H1 (cell line): ENCODE measurements at regions not wholly inside any gene's neighbourhood (a gene's known extent, or its start where the extent isn't known, plus 50 kb on each side); places are given as distances from the start of the nearest gene placed in this dataset.

Source experiments
- CTCF ChIA-PET: fragments of 300-600 bp; sonication (Branson Sonifier 250); formaldehyde crosslinking; loops from one replicate; lab custom pipeline; 2021; ENCODE audit not compliant: partially characterized antibody; lab: Charles Lee
- POLR2A ChIA-PET: fragments of 300-600 bp; sonication (Branson Sonifier 250); formaldehyde crosslinking; loops from one replicate; lab custom pipeline; 2021; ENCODE audit warnings: inconsistent platforms; ENCODE audit not compliant: partially characterized antibody; lab: Charles Lee
- DNase-seq, 2 experiments: peaks; one replicate each; pipeline versions ENCODE4 v3.0.0 to v3.0.0-alpha.2; 2010 to 2022; ENCODE audit warnings: low spot score in 2 of 2, low read depth in 1 of 2, mixed read lengths in 1 of 2
- FAIRE-seq: peaks from 2 replicates; lab custom pipeline; 2011; peaks lifted over from hg19 to GRCh38; lab: Jason Lieb, UNC
- H2AFZ ChIP-seq: 2 replicates; pipeline ENCODE4 v1.8.1; 2012; ENCODE audit warnings: low read length, inconsistent platforms
- H2AK5ac ChIP-seq: 2 replicates; pipeline ENCODE4 v1.6.1; 2013; ENCODE audit warnings: low read depth, low read length
- H2BK120ac ChIP-seq: replicated peaks from 2 replicates; pipeline ENCODE3; 2013; ENCODE audit warnings: low read depth, low read length, inconsistent platforms
- H2BK12ac ChIP-seq: 2 replicates; pipeline ENCODE4 v1.6.1; 2013; ENCODE audit warnings: low read depth, low read length
- H2BK15ac ChIP-seq: 2 replicates; pipeline ENCODE4 v1.6.1; 2013; ENCODE audit warnings: low read length
- H2BK20ac ChIP-seq: 2 replicates; pipeline ENCODE4 v1.6.1; 2013; ENCODE audit warnings: low read length
- H2BK5ac ChIP-seq: 2 replicates; pipeline ENCODE4 v1.6.1; 2013; ENCODE audit warnings: low read depth, low read length
- H3K14ac ChIP-seq: 2 replicates; pipeline ENCODE4 v1.6.1; 2013; ENCODE audit warnings: inconsistent platforms; ENCODE audit not compliant: insufficient read length
- H3K18ac ChIP-seq: 2 replicates; pipeline ENCODE4 v1.6.1; 2013; ENCODE audit warnings: low read length; ENCODE audit errors: extremely low read depth
- H3K23ac ChIP-seq: 2 replicates; pipeline ENCODE4 v1.6.1; 2013; ENCODE audit warnings: inconsistent platforms; ENCODE audit not compliant: insufficient read length
- H3K23me2 ChIP-seq: 2 replicates; pipeline ENCODE4 v1.6.1; 2013; ENCODE audit warnings: low read depth, low read length
- H3K27ac ChIP-seq: 2 replicates; pipeline ENCODE4 v1.6.1; 2011; ENCODE audit warnings: low read depth, low read length, inconsistent platforms
- H3K27me3 ChIP-seq, 4 experiments: replicated peaks in 1 of 4; 1 replicate in 1 of 4; 2 replicates in 3 of 4; pipeline versions ENCODE4 v1.6.1 to v1.8.1; 2011 to 2013; ENCODE audit warnings: low read length in 3 of 4, mild to moderate bottlenecking in 3 of 4, inconsistent platforms in 2 of 4, mixed read lengths in 2 of 4, moderate library complexity in 1 of 4; ENCODE audit not compliant: control insufficient read depth in 3 of 4, insufficient read depth in 3 of 4; ENCODE audit errors: extremely low read depth in 1 of 4
- H3K36me3 ChIP-seq, 4 experiments: 2 replicates each; pipeline versions ENCODE4 v1.6.1 to v1.8.1; 2011 to 2013; ENCODE audit warnings: mild to moderate bottlenecking in 4 of 4, low read length in 3 of 4, moderate library complexity in 2 of 4, control low read depth in 1 of 4, inconsistent platforms in 1 of 4; ENCODE audit not compliant: insufficient read depth in 4 of 4, control insufficient read depth in 2 of 4
- H3K4ac ChIP-seq: replicated peaks from 2 replicates; pipeline ENCODE3; 2013; ENCODE audit warnings: low read length, low read depth, mixed read lengths, inconsistent platforms; ENCODE audit not compliant: insufficient read length
- H3K4me1 ChIP-seq, 4 experiments: replicated peaks in 1 of 4; 1 replicate in 1 of 4; 2 replicates in 3 of 4; pipeline versions ENCODE4 v1.6.1 to v1.8.1; 2011 to 2013; ENCODE audit warnings: low read length in 3 of 4, inconsistent platforms in 2 of 4, mixed read lengths in 1 of 4; ENCODE audit not compliant: insufficient read depth in 4 of 4, control insufficient read depth in 3 of 4
- H3K4me2 ChIP-seq, 2 experiments: 2 replicates each; pipeline versions ENCODE4 v1.6.1 to v1.8.1; 2011 to 2013; ENCODE audit warnings: low read depth in 2 of 2, low read length in 2 of 2, control low read depth in 1 of 2, inconsistent platforms in 1 of 2, mild to moderate bottlenecking in 1 of 2; ENCODE audit not compliant: insufficient read depth in 1 of 2
- H3K4me3 ChIP-seq, 4 experiments: fragments of 200-600, 300-600 bp in 1 of 4; sonication (generic), shearing (Covaris generic), sonication (Bioruptor Twin) in 1 of 4; 2 replicates each; pipeline versions ENCODE4 v1.5.1 to v1.8.1; 2011 to 2016; ENCODE audit warnings: low read length in 4 of 4, low read depth in 3 of 4, control low read depth in 2 of 4, inconsistent platforms in 2 of 4, mild to moderate bottlenecking in 2 of 4, mixed read lengths in 1 of 4, moderate library complexity in 1 of 4; ENCODE audit not compliant: insufficient read depth in 2 of 4; ENCODE audit errors: extremely low read depth in 1 of 4
- H3K56ac ChIP-seq: replicated peaks from 2 replicates; pipeline ENCODE3; 2013; ENCODE audit warnings: low read depth, mild to moderate bottlenecking, mixed read lengths, low read length, inconsistent platforms; ENCODE audit not compliant: insufficient read length
- H3K79me1 ChIP-seq: 2 replicates; pipeline ENCODE4 v1.6.1; 2013; ENCODE audit warnings: low read depth, low read length, control low read depth
- H3K79me2 ChIP-seq, 2 experiments: 2 replicates each; pipeline versions ENCODE4 v1.6.1 to v1.8.1; 2012 to 2013; ENCODE audit warnings: low read length in 2 of 2, mild to moderate bottlenecking in 2 of 2, inconsistent platforms in 1 of 2; ENCODE audit not compliant: insufficient read depth in 2 of 2, control insufficient read depth in 1 of 2
- H3K9ac ChIP-seq, 4 experiments: replicated peaks in 1 of 4; 1 replicate in 1 of 4; 2 replicates in 3 of 4; pipeline versions ENCODE4 v1.6.1 to v1.8.1; 2011 to 2013; ENCODE audit warnings: low read depth in 3 of 4, low read length in 3 of 4, control low read depth in 2 of 4, mild to moderate bottlenecking in 2 of 4, moderate library complexity in 2 of 4, inconsistent platforms in 1 of 4; ENCODE audit errors: extremely low read depth in 1 of 4
- H3K9me3 ChIP-seq, 2 experiments: 2 replicates each; pipeline versions ENCODE4 v1.6.1 to v1.8.1; 2012 to 2013; ENCODE audit warnings: mild to moderate bottlenecking in 2 of 2, moderate library complexity in 2 of 2, control low read depth in 1 of 2, inconsistent platforms in 1 of 2, low read depth in 1 of 2, low read length in 1 of 2, mixed read lengths in 1 of 2; ENCODE audit not compliant: insufficient read depth in 2 of 2
- H4K20me1 ChIP-seq, 2 experiments: replicated peaks in 1 of 2; 2 replicates each; pipeline versions ENCODE3 to v1.8.1; 2011 to 2013; ENCODE audit warnings: inconsistent platforms in 2 of 2, low read length in 2 of 2, mild to moderate bottlenecking in 1 of 2; ENCODE audit not compliant: insufficient read depth in 2 of 2, control insufficient read depth in 1 of 2
- H4K5ac ChIP-seq: 2 replicates; pipeline ENCODE4 v1.6.1; 2013; ENCODE audit warnings: low read length, low read depth, mixed read lengths, inconsistent platforms; ENCODE audit not compliant: insufficient read length
- H4K8ac ChIP-seq: 2 replicates; pipeline ENCODE4 v1.8.0; 2013; ENCODE audit warnings: mild to moderate bottlenecking, moderate library complexity, low read length, inconsistent platforms; ENCODE audit not compliant: insufficient read depth; ENCODE audit errors: extremely low read depth
- H4K91ac ChIP-seq: replicated peaks from 2 replicates; pipeline ENCODE3; 2013; ENCODE audit warnings: low read length, mixed read lengths, inconsistent platforms; ENCODE audit not compliant: insufficient read length
- BCL11A ChIP-seq, 2 experiments: IDR thresholded peaks; one replicate each; pipeline ENCODE4 v1.6.1; 2011; ENCODE audit warnings: low read depth in 2 of 2, low read length in 2 of 2, mild to moderate bottlenecking in 2 of 2
- BRCA1 ChIP-seq: IDR thresholded peaks from 2 replicates; pipeline ENCODE4 v1.6.1; 2012; ENCODE audit warnings: low read depth, low read length, improper control_type of control experiment
- CHD2 ChIP-seq: IDR thresholded peaks from 2 replicates; pipeline ENCODE4 v1.6.1; 2012; ENCODE audit warnings: low read length, improper control_type of control experiment
- EP300 ChIP-seq, 2 experiments: IDR thresholded peaks; 1 replicate in 1 of 2; 2 replicates in 1 of 2; pipeline ENCODE4 v1.6.1; 2011 to 2012; ENCODE audit warnings: low read depth in 2 of 2, low read length in 2 of 2, mild to moderate bottlenecking in 2 of 2, borderline replicate concordance in 1 of 2, inconsistent platforms in 1 of 2, moderate library complexity in 1 of 2
- HDAC2 ChIP-seq, 2 experiments: fragments of 300-600 bp in 1 of 2; sonication (generic) in 1 of 2; IDR thresholded peaks; 2 replicates each; pipeline ENCODE4 v1.6.1; 2011 to 2012; ENCODE audit warnings: low read depth in 2 of 2, low read length in 2 of 2, mild to moderate bottlenecking in 2 of 2, moderate library complexity in 2 of 2, borderline replicate concordance in 1 of 2, inconsistent platforms in 1 of 2
- HDAC6 ChIP-seq: IDR thresholded peaks from one replicate; pipeline ENCODE4 v1.7.1; 2012; ENCODE audit warnings: low read depth, mild to moderate bottlenecking, inconsistent platforms, low read length, moderate library complexity
- JUN ChIP-seq: IDR thresholded peaks from 2 replicates; pipeline ENCODE4 v1.6.1; 2011; ENCODE audit warnings: low read depth, mild to moderate bottlenecking, improper control_type of control experiment, low read length
- KDM1A ChIP-seq: fragments of 200-600, 300-600 bp; sonication (generic); IDR thresholded peaks from 2 replicates; pipeline ENCODE4 v1.7.1; 2016; ENCODE audit warnings: mild to moderate bottlenecking, low read length, borderline replicate concordance
- NANOG ChIP-seq: IDR thresholded peaks from 2 replicates; pipeline ENCODE4 v1.6.1; 2011; ENCODE audit warnings: low read length, low read depth, mild to moderate bottlenecking, inconsistent platforms; ENCODE audit not compliant: insufficient read depth, poor library complexity, severe bottlenecking
- PHF8 ChIP-seq: fragments of 200-600 bp; sonication (generic); conservative IDR thresholded peaks from 2 replicates; pipeline ENCODE4 v1.7.1; 2012; ENCODE audit warnings: low read depth, mild to moderate bottlenecking, inconsistent platforms, low read length, moderate library complexity
- POLR2A ChIP-seq, 2 experiments: IDR thresholded peaks; 1 replicate in 1 of 2; 2 replicates in 1 of 2; pipeline ENCODE4 v1.6.1; 2011; ENCODE audit warnings: low read depth in 2 of 2, low read length in 2 of 2, mild to moderate bottlenecking in 2 of 2; ENCODE audit errors: control extremely low read depth in 1 of 2
- RNF2 ChIP-seq: fragments of 200-900, 300-1000 bp; sonication (generic); IDR thresholded peaks from 2 replicates; pipeline ENCODE4 v1.7.1; 2016; ENCODE audit warnings: borderline replicate concordance, low read depth, mild to moderate bottlenecking, antibody characterized with exemption, low read length; ENCODE audit not compliant: poor library complexity, severe bottlenecking; ENCODE audit errors: missing control alignments
- RXRA ChIP-seq: IDR thresholded peaks from 2 replicates; pipeline ENCODE4 v1.6.1; 2011; ENCODE audit warnings: low read depth, mild to moderate bottlenecking, low read length, moderate library complexity; ENCODE audit not compliant: insufficient read depth
- SIN3A ChIP-seq, 2 experiments: IDR thresholded peaks in 1 of 2; conservative IDR thresholded peaks in 1 of 2; 2 replicates each; pipeline ENCODE4 v1.6.1; 2011 to 2012; ENCODE audit warnings: low read length in 2 of 2, improper control_type of control experiment in 1 of 2, low read depth in 1 of 2, mild to moderate bottlenecking in 1 of 2
- ZNF274 ChIP-seq: IDR thresholded peaks from 2 replicates; pipeline ENCODE4 v1.7.0; 2012; ENCODE audit warnings: low read length, borderline replicate concordance; ENCODE audit errors: extremely low read depth

DNA sequence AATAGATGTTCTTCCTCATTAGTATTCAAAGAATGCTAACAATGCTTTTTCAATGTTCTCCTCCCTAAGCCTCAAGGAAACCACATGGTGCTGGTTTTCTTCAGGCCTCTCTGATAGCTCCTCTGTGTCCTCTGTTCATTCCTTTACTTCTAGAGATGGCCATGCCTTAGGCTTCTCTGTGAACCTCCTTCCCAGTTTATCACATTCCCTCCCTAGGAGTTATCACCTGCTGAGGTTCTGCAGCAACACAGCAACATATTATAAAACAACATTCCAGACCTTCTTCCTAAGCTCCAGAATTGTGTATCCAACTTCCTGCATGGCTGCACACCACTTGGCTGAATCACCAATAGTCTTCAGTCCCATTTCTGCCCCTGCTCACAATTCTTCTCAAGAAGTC, 325.5 kb downstream of the IRS1 start:
- Histone ChIP-seq H3K4ac (no peak overlapping the region), H2BK5ac (no peak overlapping the region), H2BK120ac (no peak overlapping the region), H3K4me3 (no peak overlapping the region), H2BK20ac (0 out of 2 replicates have a peak overlapping the region, but pooled peaks have one; percentile 25), H4K91ac (no peak overlapping the region), H3K4me2 (no peak overlapping the region), H3K4me1 (peaks cover 2 to 6% (median 5%) of the 10 kb centered on the region in 4 experiments; a peak in 2 of 7 replicates), H3K79me1 (no peaks in the 10 kb centered on the region), H3K14ac (no peak overlapping the region), H3K36me3 (no peaks in the 10 kb centered on the region), H3K79me2 (no peaks in the 10 kb centered on the region), H4K5ac (no peak overlapping the region), H3K27me3 (no peaks in the 10 kb centered on the region), H2BK12ac (no peak overlapping the region), H3K9me3 (no peaks in the 10 kb centered on the region), H3K23me2 (0 out of 2 replicates have a peak, but pooled peaks cover 2% of the 10 kb centered on the region), H3K23ac (no peak overlapping the region), H2AK5ac (no peak overlapping the region), H2BK15ac (no peak overlapping the region), H3K18ac (no peak overlapping the region), H4K20me1 (no peaks in the 10 kb centered on the region), H3K9ac (no peak overlapping the region), H3K56ac (no peak overlapping the region), H4K8ac (no peak overlapping the region), H2AFZ (peak overlapping the region; percentile 10; the same call in 1 of the 2 replicates), H3K27ac (no peak overlapping the region)
- DNase-seq (no peak), FAIRE-seq (no peak)
- ChIA-PET CTCF (no interaction called here), POLR2A (no interaction called here)
- TF ChIP-seq BRCA1 (no peak), NANOG (no peak), RNF2 (no peak), CHD2 (no peak), EP300 (IDR thresholded peaks at IDR 0.05; ENCODE audit: borderline replicate concordance in 1 of 2, low read depth in 2 of 2, low read length in 2 of 2) (no peak), BCL11A (IDR thresholded peaks at IDR 0.05; ENCODE audit: low read depth in 2 of 2, low read length in 2 of 2) (no peak), JUN (no peak), POLR2A (IDR thresholded peaks at IDR 0.05; ENCODE audit: control extremely low read depth in 1 of 2, low read depth in 2 of 2, low read length in 2 of 2) (no peak), KDM1A (no peak), HDAC6 (no peak), RXRA (no peak), HDAC2 (IDR thresholded peaks at IDR 0.05; ENCODE audit: borderline replicate concordance in 1 of 2, low read depth in 2 of 2, low read length in 2 of 2) (no peak), SIN3A (conservative IDR thresholded peaks at IDR 0.05 in 1 of 2, IDR thresholded peaks at IDR 0.05 in 1 of 2; ENCODE audit: low read depth in 1 of 2, low read length in 2 of 2) (no peak), ZNF274 (no peak), PHF8 (no peak)
